ENCODE measurements at regions not wholly inside any gene's neighbourhood (a gene's known extent, or its start where the extent isn't known, plus 50 kb on each side); places are given as distances from the start of the nearest gene placed in this dataset.

DNA sequence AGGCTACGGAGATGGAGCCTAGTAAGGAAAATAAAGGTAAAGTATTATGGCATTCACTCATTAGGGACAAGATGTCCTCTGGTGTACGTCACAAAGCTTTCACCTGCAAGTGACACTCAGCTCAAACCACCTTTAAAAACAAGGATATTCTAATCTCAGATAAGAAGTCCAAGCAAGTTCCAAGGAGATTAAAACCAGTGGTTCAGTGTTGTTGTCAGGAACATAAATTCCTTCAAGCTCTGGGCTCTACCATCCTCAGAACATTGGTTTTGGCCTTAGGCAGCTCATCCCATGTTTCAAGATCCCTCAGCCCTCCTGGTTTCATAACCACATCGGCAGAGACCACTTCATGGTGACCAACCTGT, 116.5 kb downstream of the LY86 start:
- TF ChIP-seq POLR2A (IDR thresholded peaks at IDR 0.05; ENCODE audit: low read length) (no peak), GATA1 (IDR thresholded peaks at IDR 0.05; ENCODE audit: low read depth, low read length) (no peak)
